MM.1S (cell line): ENCODE measurements at regions not wholly inside any gene's neighbourhood (a gene's known extent, or its start where the extent isn't known, plus 50 kb on each side); places are given as distances from the start of the nearest gene placed in this dataset.

Experiments
- DNase-seq: peaks from one replicate; pipeline ENCODE4 v3.0.0-alpha.2; 2015
- H2AFZ ChIP-seq: fragments of 300-600 bp; sonication (generic); 2 replicates; pipeline ENCODE4 v1.6.0; 2016; ENCODE audit warnings: antibody characterized with exemption, low read length
- H3F3A ChIP-seq: fragments of 300-600 bp; sonication (generic); 2 replicates; pipeline ENCODE4 v1.6.1; 2016; ENCODE audit warnings: mild to moderate bottlenecking, antibody characterized with exemption, low read length, moderate library complexity, mixed read lengths; ENCODE audit not compliant: insufficient read depth
- H3K27ac ChIP-seq: fragments of 300-600 bp; sonication (generic); 2 replicates; pipeline ENCODE4 v1.5.1; 2016; ENCODE audit warnings: mild to moderate bottlenecking, low read length
- H3K27me3 ChIP-seq: fragments of 300-600 bp; sonication (generic); replicated peaks from 2 replicates; pipeline ENCODE4 v1.6.0; 2016; ENCODE audit warnings: low read length; ENCODE audit not compliant: insufficient read depth
- H3K36me3 ChIP-seq: fragments of 300-600 bp; sonication (generic); replicated peaks from 2 replicates; pipeline ENCODE4 v1.6.1; 2016; ENCODE audit warnings: mild to moderate bottlenecking, low read length, mixed read lengths; ENCODE audit not compliant: insufficient read depth
- H3K4me1 ChIP-seq: fragments of 300-600 bp; sonication (generic); 2 replicates; pipeline ENCODE4 v1.6.1; 2016; ENCODE audit warnings: low read length, mixed read lengths
- H3K4me2 ChIP-seq: fragments of 300-600 bp; sonication (generic); 2 replicates; pipeline ENCODE4 v1.6.0; 2016; ENCODE audit warnings: low read depth, low read length
- H3K4me3 ChIP-seq: fragments of 300-600 bp; sonication (generic); 2 replicates; pipeline ENCODE4 v1.5.1; 2016; ENCODE audit warnings: low read length, mixed read lengths
- H3K79me2 ChIP-seq: fragments of 300-600 bp; sonication (generic); 2 replicates; pipeline ENCODE4 v1.6.1; 2016; ENCODE audit warnings: mixed run types, low read length, mixed read lengths
- H3K9ac ChIP-seq: fragments of 300-600 bp; sonication (generic); 2 replicates; pipeline ENCODE4 v1.6.1; 2016; ENCODE audit warnings: low read length, mixed read lengths
- H3K9me2 ChIP-seq: fragments of 300-600 bp; sonication (generic); replicated peaks from 2 replicates; pipeline ENCODE4 v1.6.1; 2016; ENCODE audit warnings: mild to moderate bottlenecking, low read length, mixed read lengths; ENCODE audit not compliant: insufficient read depth
- H3K9me3 ChIP-seq: fragments of 300-600 bp; sonication (generic); replicated peaks from 2 replicates; pipeline ENCODE4 v1.6.1; 2016; ENCODE audit warnings: mild to moderate bottlenecking, low read length, mixed read lengths; ENCODE audit not compliant: insufficient read depth
- H4K20me1 ChIP-seq: fragments of 300-600 bp; sonication (generic); 2 replicates; pipeline ENCODE4 v1.6.1; 2016; ENCODE audit warnings: mild to moderate bottlenecking, low read length, moderate library complexity, mixed read lengths; ENCODE audit not compliant: insufficient read depth
- EZH2 ChIP-seq: fragments of 300-600 bp; sonication (generic); optimal IDR thresholded peaks from 2 replicates; pipeline ENCODE3; 2017; ENCODE audit warnings: low read depth, mild to moderate bottlenecking, antibody characterized with exemption, low read length, mixed read lengths
- EZH2phosphoT487 ChIP-seq: fragments of 300-600 bp; sonication (generic); IDR thresholded peaks from 2 replicates; pipeline ENCODE4 v1.6.1; 2018; ENCODE audit warnings: antibody characterized with exemption, low read length
- TF ChIP-seq, protein P1 (sequence below): fragments of 300-600 bp; sonication (generic); IDR thresholded peaks from 2 replicates; pipeline ENCODE4 v1.5.1; 2016; ENCODE audit warnings: antibody characterized with exemption, low read length, mixed read lengths

DNA sequence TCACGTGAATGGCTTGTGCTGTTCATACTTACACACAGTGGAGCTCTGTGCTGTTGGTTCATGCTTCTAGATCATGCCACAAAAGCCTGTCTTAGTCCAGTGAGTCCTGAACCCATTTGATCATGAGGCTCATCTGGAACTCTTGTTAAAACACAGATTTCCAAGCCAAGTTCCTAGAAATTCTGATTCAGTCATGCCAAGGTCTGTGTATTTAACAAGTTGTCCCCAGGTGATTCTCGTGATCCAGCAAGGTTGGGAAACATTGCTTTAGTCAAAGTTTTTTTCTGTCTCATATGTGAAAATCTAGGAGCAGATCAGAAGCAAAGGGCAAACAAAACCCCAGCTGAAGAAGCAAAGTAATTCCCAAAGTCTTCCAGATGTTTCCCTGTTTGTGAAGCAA is 112.5 kb upstream of the GAS1 start:
- Histone ChIP-seq H3K4me3 (no peak overlapping the region), H3K79me2 (no peaks in the 10 kb centered on the region), H3K4me1 (no peaks in the 10 kb centered on the region), H3K36me3 (no peaks in the 10 kb centered on the region), H3K9me3 (no peaks in the 10 kb centered on the region), H3K9me2 (no peaks in the 10 kb centered on the region), H3K27ac (no peak overlapping the region), H3K4me2 (no peak overlapping the region), H3K9ac (no peak overlapping the region), H3K27me3 (no peaks in the 10 kb centered on the region), H2AFZ (no peak overlapping the region), H4K20me1 (no peaks in the 10 kb centered on the region), H3F3A (no peaks in the 10 kb centered on the region)
- TF ChIP-seq EZH2phosphoT487 (no peak), EZH2 (no peak)
- TF ChIP-seq, protein P1, sequence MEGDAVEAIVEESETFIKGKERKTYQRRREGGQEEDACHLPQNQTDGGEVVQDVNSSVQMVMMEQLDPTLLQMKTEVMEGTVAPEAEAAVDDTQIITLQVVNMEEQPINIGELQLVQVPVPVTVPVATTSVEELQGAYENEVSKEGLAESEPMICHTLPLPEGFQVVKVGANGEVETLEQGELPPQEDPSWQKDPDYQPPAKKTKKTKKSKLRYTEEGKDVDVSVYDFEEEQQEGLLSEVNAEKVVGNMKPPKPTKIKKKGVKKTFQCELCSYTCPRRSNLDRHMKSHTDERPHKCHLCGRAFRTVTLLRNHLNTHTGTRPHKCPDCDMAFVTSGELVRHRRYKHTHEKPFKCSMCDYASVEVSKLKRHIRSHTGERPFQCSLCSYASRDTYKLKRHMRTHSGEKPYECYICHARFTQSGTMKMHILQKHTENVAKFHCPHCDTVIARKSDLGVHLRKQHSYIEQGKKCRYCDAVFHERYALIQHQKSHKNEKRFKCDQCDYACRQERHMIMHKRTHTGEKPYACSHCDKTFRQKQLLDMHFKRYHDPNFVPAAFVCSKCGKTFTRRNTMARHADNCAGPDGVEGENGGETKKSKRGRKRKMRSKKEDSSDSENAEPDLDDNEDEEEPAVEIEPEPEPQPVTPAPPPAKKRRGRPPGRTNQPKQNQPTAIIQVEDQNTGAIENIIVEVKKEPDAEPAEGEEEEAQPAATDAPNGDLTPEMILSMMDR, result no peak
- DNase-seq, result no peak

DNA sequence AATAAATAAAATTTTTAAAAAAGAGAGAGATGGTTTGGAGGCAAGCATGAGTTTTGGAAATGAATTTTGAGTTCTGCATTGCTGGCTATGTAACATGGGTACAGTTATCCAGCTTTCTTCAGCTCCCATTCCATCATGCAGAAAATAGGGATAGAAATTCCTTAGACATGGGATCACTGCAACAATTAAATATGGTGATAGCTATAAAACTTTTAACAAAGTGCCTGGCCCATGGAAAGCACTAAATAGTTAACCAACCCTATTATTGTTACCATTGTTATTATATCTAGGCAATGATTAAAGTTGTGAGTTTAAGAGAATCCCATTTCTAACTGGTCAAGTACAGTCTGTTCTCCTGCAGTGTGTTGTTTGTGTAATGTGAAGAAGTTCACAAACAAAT is 115.4 kb upstream of the GAS1 start:
- no peaks in the 10 kb centered on the region for H3K27me3 ChIP-seq

DNA sequence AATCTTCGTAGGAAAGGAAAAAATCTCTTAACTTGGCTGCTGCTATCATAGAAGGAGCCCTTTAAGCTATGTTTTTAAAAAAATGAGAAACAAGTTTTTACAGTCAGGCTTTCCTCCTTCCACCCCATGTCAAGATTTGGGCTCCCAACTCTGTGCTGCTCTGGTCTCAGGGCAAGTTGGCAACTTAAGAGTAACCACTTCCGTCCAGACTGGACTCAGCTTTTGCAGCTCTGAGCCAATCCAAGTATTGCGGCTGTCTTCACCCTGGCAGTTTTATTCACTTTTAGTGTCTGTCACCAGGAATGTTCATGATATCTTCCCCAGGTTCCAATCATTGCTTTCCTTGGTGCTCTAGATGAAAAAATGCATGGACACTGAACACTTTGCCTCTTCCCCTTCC is 115.9 kb upstream of the GAS1 start:
- Histone ChIP-seq H3K27me3 (no peaks in the 10 kb centered on the region), H3K79me2 (no peaks in the 10 kb centered on the region), H3K9me2 (no peaks in the 10 kb centered on the region), H3K27ac (no peak overlapping the region), H3K36me3 (no peaks in the 10 kb centered on the region), H3K9me3 (no peaks in the 10 kb centered on the region), H3K4me3 (no peak overlapping the region), H3K4me2 (no peak overlapping the region), H3K4me1 (no peaks in the 10 kb centered on the region), H3K9ac (no peak overlapping the region), H2AFZ (no peak overlapping the region), H3F3A (no peaks in the 10 kb centered on the region), H4K20me1 (no peaks in the 10 kb centered on the region)
- no peak for DNase-seq
- TF ChIP-seq, protein P1, result no peak
- no peak for TF ChIP-seq EZH2phosphoT487
- no peak for TF ChIP-seq EZH2

More for the DNA sequence above, 115.4 kb upstream of the GAS1 start:
- DNase-seq, result no peak
- H3K4me2 ChIP-seq, result no peak overlapping the region
- no peaks in the 10 kb centered on the region for H3K9me3 ChIP-seq
- no peaks in the 10 kb centered on the region for H3K36me3 ChIP-seq
- H3K9ac ChIP-seq, result no peak overlapping the region
- no peaks in the 10 kb centered on the region for H3K79me2 ChIP-seq
- TF ChIP-seq EZH2 (no peak), EZH2phosphoT487 (no peak)
- TF ChIP-seq, protein P1, result no peak
- no peaks in the 10 kb centered on the region for H3K4me1 ChIP-seq
- H2AFZ ChIP-seq, result no peak overlapping the region
- H3K9me2 ChIP-seq, result no peaks in the 10 kb centered on the region
- H4K20me1 ChIP-seq, result no peaks in the 10 kb centered on the region
- no peak overlapping the region for H3K27ac ChIP-seq
- H3F3A ChIP-seq, result no peaks in the 10 kb centered on the region
- no peak overlapping the region for H3K4me3 ChIP-seq
